ENCODE measurements at regions not wholly inside any gene's neighbourhood (a gene's known extent, or its start where the extent isn't known, plus 50 kb on each side); places are given as distances from the start of the nearest gene placed in this dataset.
"Not testable (repeated sequence)": the region's sequence is repeated elsewhere in the genome, so short reads cannot be mapped to it uniquely, and the experiment has no call there.

GRCh38 chr3:159397683-159398082 lies 591.0 kb upstream of the IL12A start:
- TF ChIP-seq POLR2A (IDR thresholded peaks at IDR 0.05; ENCODE audit: low read depth, low read length); POLR2AphosphoS5 (IDR thresholded peaks at IDR 0.05; ENCODE audit: low read depth, low read length); TAF1 (IDR thresholded peaks at IDR 0.05; ENCODE audit: borderline replicate concordance, low read depth, low read length): not testable (repeated sequence)

All from GM12892 (cell line).